HG03135 (cell line): ENCODE measurements at regions not wholly inside any gene's neighbourhood (a gene's known extent, or its start where the extent isn't known, plus 50 kb on each side); places are given as distances from the start of the nearest gene placed in this dataset.
"Not testable (repeated sequence)": the region's sequence is repeated elsewhere in the genome, so short reads cannot be mapped to it uniquely, and the experiment has no call there.

Source experiments
- ATAC-seq: cut with Tn5 transposase; IDR thresholded peaks from one replicate; pipeline ENCODE4 v1.9.1; 2021; ENCODE audit warnings: mild to moderate bottlenecking, moderate library complexity; ENCODE audit not compliant: unreplicated experiment

DNA sequence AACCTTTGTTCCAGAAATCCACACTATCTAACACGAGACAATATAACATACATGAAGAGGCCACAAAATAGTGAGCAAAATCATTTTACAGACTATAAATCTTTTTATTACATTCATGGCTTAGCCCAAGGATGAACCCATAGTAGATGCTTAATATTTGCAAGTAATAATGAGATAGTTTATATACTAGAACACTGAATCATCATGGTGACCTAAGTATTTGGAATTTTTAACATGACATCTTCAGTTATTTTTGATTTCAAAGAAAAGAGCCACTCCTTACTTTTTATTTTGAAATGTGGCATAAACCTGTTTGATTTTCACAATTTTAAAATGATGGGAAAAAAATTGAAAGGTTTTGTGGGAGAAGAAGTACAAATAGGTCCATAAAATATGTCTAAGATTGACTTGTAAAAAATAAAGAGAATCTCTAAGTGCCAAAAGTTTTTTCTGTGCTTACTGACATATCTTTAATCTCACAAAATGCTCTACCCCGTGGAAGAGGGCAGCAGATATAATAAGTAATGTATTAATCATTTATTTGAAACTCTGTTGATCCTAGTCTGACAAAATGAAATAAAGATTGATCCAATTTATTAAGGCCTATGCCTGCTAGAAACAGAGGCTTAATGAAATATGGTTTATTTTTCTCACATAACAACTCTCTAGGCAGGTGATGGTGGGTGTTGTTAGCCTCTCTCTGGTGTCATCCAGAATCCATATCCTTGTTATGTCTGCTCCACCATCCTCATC, 224.5 kb upstream of the CENPE start:
- ATAC-seq = no peak

DNA sequence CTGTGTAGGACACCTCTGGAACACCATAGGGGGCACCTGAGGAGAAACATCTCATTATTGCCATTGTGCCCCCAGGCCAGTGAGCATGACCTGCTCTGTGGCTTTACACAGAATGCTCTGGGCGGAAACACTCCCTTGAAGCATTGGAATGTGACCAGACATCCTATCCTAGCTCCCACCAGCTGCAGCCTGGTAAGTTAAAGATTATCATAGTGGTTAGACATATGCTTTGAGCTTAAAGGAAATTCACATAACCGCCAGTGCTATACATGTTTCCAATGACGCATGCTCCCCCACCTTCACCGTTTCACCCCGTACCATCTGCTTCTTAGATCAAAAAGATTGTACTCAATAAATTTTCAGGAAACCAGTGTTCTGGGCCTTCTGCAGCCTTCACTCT, 217.7 kb upstream of the CENPE start:
- ATAC-seq = no peak

DNA sequence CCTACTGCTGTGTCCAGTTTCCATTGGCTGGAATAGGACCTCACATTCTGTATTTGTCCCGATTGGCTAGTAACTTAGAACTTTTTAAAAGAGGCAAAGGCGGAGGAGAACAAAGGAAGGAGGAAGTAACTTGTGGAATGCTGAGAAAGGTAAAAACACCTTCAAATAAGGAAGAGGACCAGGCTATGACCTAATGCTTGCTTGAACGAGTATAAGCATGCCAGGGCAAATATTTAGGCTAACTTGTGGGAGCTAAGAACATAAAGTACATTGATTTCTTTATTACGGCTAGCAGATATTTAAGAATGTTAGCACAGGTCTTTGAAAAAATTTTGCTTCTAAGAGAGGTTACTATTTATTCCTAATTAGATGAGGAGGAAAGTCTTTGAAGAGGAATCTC, 214.5 kb upstream of the CENPE start:
- ATAC-seq = not testable (repeated sequence)

DNA sequence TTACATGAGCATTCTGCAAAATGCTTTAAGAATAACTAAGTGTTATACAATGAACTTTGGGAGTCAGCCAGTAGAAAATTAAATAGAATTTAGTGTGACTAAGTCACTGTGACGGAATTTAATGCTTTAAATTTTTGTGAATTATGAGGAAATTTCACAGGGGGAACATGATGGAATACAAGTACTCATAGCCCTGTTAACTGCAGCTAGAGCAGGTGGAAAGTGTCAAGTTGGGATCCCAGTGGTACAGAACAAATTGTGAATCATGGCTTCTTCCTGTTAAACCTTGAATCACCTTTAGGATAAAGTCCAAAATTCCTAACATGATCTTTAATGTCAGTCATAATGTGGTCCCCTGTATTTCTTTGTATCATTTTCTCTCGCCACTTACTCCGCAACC, 212.2 kb upstream of the CENPE start:
- ATAC-seq = no peak

- no peak for ATAC-seq
Observed at GRCh38 chr4:103405415-103405814, 207.3 kb upstream of the CENPE start.

GRCh38 chr4:103403619-103404018, 205.5 kb upstream of the CENPE start:
- no peak for ATAC-seq

GRCh38 chr4:103402198-103402597, 204.1 kb upstream of the CENPE start:
- ATAC-seq = no peak

DNA sequence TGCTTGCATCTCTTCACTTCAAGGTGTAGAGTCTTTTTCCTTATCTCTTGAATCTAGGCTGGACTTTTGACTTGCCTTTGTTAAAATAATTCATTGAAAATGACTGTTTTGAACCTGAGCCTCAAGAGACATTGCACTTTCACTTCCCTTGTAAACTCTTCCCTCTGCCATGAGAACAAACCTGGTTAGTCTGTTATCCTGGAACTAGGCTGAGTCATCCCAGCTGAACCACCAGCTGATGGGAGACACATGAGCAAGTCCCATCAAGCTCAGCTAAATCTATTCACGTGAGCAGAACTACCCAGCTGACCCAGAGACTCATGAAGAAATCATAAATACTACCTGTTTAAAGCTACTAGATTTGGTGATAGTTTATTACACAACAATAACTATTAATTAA, 202.3 kb upstream of the CENPE start:
- no peak for ATAC-seq

DNA sequence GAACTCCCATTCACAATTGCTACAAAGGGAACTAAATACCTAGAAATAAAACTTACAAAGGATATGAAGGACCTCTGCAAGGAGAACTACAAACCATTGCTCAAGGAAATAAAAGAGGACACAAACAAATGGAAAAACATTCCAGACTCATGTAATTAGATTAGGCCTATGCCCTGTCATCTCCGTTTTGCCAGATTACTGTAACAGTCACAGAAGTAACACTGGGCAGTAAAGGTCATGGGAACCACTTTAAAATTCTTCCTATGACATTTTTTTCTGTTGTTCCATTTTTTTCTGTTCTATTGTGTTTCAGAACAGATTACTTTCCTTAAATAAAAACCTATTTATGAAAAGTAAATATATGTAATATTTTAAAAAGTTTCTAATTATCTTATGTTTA, 199.4 kb upstream of the CENPE start:
- no peak for ATAC-seq

- ATAC-seq = not testable (repeated sequence)
Observed at GRCh38 chr4:103387508-103388011, 189.4 kb upstream of the CENPE start.

- ATAC-seq = not testable (repeated sequence)
Observed at GRCh38 chr4:103385565-103385964, 187.4 kb upstream of the CENPE start.

GRCh38 chr4:103375278-103375677, 177.1 kb upstream of the CENPE start:
- ATAC-seq = no peak

DNA sequence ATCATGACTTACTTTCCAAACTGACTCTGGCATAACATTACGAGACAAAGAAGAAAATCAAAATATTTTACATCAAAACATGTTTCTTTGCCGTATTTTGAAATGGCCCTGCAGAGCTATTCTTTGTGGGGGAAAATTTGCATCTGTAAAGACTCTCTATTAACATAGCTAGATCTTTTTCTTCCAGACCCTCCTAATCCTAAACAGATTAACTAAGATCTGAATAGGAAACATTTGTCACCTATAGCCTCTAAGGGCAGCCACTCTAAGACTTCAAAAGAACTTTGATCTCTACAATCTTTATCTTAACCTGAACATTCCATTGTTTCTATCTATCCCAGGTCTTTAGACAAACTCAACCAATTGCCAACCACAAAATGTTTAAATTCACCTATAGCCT, 176.6 kb upstream of the CENPE start:
- no peak for ATAC-seq

- ATAC-seq = no peak
Observed at GRCh38 chr4:103374306-103374705, 176.2 kb upstream of the CENPE start.

DNA sequence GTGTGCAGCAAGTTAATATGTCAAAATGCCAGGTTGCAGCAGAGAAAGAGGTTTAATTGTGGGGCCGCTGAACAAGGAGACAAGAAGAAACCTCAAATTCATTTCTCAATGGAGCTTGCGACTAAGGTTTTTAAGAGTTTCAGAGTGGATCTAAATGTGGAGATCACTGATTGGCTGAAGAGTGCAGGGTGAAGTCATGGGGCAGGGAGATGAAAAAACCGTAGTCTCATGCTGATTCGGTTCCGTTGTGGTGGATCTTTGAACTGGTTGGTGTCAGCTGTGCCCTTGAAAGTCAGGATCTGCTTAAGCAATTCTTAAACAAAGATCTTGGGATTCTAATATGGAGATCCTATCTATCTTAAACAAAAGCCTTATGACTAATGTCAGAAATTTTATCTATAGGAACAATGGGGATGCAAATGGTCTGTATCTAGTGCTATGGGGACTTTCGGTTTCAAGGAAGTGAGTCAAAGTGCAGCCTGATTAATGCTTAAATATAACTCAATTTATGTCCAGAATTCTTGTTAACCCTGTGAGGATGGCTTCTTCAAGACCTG, 173.9 kb upstream of the CENPE start:
- ATAC-seq = no peak

DNA sequence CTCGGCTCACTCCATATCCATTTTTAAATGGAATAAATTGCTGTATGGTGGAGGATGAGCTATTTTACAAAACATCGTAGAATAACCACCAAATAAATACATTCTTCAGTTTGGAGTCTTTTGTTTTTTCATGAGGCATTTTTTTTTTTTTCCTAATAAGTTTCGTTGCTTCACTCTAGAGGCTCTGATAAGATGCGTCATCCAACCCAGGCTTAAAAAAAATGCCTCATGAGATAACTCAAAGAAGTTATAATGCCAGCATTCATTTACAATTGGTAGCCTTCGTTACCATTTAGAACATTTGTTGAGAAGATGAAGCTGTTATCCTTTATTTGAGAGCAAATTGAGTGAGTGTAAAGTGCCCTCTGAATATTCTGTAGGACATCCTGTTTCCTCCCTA, 172.2 kb upstream of the CENPE start:
- no peak for ATAC-seq

DNA sequence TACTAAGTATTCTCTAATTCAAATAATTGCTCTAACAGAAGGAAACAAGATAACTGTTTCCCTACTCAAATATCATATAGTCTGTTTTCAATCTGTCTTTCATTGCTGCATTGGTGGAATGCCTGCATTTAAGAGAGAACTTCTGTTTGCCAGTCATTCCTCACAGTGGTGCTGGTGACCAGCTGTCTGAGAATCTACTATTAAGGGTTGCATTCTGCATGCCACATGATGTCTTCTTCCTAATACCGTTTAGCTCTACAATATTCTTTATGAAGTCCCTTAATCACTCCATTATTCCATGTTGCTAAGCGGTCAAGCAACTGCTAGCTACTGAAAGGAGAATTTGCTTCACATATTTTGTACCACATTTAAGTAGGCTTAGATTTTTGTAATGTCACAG, 167.1 kb upstream of the CENPE start:
- no peak for ATAC-seq

DNA sequence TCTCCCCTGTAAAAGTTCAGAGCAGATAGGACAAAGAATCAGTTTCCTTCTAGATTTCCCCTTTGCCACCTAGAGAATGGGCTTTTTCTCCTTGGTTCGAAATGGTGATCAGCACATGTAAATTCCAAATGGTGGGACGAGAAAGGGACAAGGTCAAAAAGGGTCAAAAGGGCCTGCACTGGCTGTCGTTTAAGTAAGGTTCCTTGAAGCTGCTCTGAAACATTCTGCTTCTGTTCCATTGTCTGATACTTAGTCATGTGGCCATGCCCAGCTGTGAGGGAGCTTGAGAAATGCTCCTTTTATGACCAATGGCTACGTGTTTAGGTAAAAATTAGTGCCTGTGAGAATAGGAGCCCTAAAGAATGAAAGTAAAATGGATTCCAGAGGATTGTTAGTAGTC, 165.9 kb upstream of the CENPE start:
- ATAC-seq = no peak

DNA sequence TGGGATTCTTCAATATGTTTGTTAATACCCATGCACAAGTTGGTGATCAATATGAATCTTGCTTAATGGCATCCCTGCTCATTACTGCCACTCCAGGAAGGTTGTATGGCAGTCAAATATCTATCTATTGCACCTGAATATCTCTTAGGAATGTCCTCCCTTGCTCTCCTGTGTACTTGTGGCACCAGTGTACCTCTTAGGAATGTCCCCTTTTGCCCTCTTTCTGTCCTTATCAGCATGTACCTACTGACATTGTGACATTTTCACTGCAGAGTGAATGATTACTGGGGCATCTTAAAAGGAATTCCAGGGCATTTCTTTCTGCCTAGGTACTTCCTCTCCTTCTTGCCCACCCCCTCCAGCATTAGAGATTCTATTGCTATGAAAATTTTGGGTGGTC, 163.8 kb upstream of the CENPE start:
- ATAC-seq = no peak

GRCh38 chr4:103359900-103360299, 161.8 kb upstream of the CENPE start:
- ATAC-seq = no peak

GRCh38 chr4:103354006-103354405, 155.9 kb upstream of the CENPE start:
- ATAC-seq = no peak

GRCh38 chr4:103329642-103330041, 131.5 kb upstream of the CENPE start:
- ATAC-seq = no peak

GRCh38 chr4:103324811-103325210, 126.7 kb upstream of the CENPE start:
- no peak for ATAC-seq
